Endothelial cell (in vitro differentiated cells): ENCODE measurements at regions not wholly inside any gene's neighbourhood (a gene's known extent, or its start where the extent isn't known, plus 50 kb on each side); places are given as distances from the start of the nearest gene placed in this dataset.

Experiments used
- DNase-seq: peaks from one replicate; pipeline ENCODE4 v3.0.0; 2021; ENCODE audit warnings: low spot score
- H3K27ac Mint-ChIP-seq: one replicate; pipeline ENCODE4 v1.8.0; 2021; ENCODE audit warnings: mixed read lengths, inconsistent platforms; ENCODE audit not compliant: unreplicated experiment
- H3K27me3 Mint-ChIP-seq: one replicate; pipeline ENCODE4 v1.8.0; 2021; ENCODE audit warnings: mild to moderate bottlenecking, moderate library complexity, mixed read lengths, inconsistent platforms; ENCODE audit not compliant: unreplicated experiment
- H3K36me3 Mint-ChIP-seq: one replicate; pipeline ENCODE4 v1.8.0; 2021; ENCODE audit warnings: mild to moderate bottlenecking, low read depth, mixed read lengths, inconsistent platforms; ENCODE audit not compliant: unreplicated experiment
- H3K4me1 Mint-ChIP-seq: one replicate; pipeline ENCODE4 v1.8.0; 2021; ENCODE audit warnings: mild to moderate bottlenecking, mixed read lengths, inconsistent platforms; ENCODE audit not compliant: unreplicated experiment
- H3K4me3 Mint-ChIP-seq: one replicate; pipeline ENCODE4 v1.8.0; 2021; ENCODE audit warnings: mild to moderate bottlenecking, mixed read lengths, inconsistent platforms; ENCODE audit not compliant: unreplicated experiment
- H3K9me3 Mint-ChIP-seq: one replicate; pipeline ENCODE4 v1.8.0; 2021; ENCODE audit warnings: mixed read lengths, inconsistent platforms; ENCODE audit not compliant: unreplicated experiment
- TF ChIP-seq, protein P1 (sequence below): fragments of 200-600 bp; sonication (generic); IDR thresholded peaks from one replicate; pipeline ENCODE4 v1.5.0; 2021; ENCODE audit warnings: antibody characterized with exemption; ENCODE audit not compliant: unreplicated experiment

DNA sequence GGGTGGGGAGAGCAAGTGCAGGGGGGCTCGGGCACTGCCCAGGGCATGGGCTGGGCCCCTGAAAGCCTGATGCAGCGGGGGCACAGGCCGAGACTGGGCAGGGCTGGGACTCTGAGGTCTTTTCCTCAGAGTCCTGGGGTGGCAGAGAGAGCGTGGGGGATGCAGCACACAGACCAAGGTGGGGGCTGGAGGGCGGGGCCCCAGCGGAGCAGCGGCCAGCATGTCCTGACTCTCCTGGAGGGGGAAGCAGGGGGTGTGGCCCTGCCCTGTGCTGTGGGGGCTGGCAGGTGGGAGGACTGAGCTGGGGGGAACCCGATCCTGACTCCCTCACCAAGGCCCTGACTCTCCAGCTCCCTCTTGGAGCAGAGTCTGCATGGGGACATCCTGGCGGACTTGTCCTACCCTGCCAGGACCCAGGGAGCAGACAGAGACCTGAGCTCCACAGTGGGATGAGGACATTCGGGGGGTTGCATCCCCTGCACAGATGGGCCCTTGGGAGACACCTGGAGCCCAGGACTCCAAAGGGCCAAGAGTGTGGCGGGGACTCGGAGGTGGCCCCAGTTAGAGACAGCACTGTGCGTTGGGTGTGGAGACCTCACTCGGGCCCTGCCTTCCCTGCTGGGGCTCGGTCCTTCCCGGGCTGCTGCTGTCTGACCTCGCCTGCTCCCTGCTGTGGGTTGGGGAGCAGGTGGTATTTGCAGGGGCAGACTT, 326.1 kb downstream of the TMEM121 start:
- H3K27ac Mint-ChIP-seq: no peak overlapping the region
- no peak overlapping the region for H3K4me3 Mint-ChIP-seq
- no peaks in the 10 kb centered on the region for H3K4me1 Mint-ChIP-seq
- H3K27me3 Mint-ChIP-seq: peaks cover 22% of the 10 kb centered on the region
- TF ChIP-seq, protein P1, sequence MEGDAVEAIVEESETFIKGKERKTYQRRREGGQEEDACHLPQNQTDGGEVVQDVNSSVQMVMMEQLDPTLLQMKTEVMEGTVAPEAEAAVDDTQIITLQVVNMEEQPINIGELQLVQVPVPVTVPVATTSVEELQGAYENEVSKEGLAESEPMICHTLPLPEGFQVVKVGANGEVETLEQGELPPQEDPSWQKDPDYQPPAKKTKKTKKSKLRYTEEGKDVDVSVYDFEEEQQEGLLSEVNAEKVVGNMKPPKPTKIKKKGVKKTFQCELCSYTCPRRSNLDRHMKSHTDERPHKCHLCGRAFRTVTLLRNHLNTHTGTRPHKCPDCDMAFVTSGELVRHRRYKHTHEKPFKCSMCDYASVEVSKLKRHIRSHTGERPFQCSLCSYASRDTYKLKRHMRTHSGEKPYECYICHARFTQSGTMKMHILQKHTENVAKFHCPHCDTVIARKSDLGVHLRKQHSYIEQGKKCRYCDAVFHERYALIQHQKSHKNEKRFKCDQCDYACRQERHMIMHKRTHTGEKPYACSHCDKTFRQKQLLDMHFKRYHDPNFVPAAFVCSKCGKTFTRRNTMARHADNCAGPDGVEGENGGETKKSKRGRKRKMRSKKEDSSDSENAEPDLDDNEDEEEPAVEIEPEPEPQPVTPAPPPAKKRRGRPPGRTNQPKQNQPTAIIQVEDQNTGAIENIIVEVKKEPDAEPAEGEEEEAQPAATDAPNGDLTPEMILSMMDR: no peak
- H3K9me3 Mint-ChIP-seq: peaks cover 37% of the 10 kb centered on the region
- no peak for DNase-seq
- H3K36me3 Mint-ChIP-seq: peaks cover 30% of the 10 kb centered on the region

DNA sequence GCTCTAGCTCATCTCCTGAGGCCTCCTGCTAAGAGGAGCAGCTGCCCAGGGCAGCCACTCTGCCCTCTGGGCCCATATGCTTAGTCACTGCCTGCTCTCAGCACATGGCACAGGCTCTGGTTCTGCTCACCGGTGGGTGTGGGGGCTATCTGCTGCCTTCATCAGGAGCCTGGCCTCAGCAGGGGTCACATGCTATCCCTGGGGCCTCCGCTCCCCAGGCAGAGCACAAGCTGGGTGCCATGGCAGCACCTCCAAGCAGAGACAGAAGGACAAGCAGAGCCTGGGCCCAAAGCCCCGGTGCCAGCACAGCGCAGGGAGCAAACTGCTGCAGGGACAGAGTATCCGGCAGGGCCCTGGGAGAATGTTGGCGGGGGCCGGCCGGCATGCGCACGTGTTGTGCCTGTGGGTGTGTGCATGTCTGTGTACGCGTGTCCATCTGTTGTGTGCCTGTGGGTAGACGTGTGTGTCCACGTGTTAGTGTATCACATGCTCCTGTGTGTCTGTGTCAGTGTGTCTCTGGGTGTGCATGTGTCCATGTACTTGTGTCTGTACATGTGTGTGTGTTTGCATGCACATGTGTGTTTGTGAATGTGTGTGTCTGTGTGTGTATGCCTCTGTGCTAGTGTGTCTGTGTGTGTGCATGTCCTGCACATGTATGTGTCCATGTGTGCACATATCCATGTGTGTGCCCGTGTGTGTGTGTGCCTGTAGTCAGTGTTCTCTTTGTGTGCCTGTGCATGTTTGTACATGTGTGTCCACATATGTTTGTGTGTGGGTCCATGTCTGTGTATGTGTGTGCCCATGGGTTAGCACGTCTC, 326.9 kb downstream of the TMEM121 start:
- peaks cover 32% of the 10 kb centered on the region for H3K9me3 Mint-ChIP-seq
- peak overlapping the region; percentile 68 for H3K4me3 Mint-ChIP-seq
- no peak overlapping the region for H3K27ac Mint-ChIP-seq
- TF ChIP-seq, protein P1: no peak
- H3K27me3 Mint-ChIP-seq: peaks cover 22% of the 10 kb centered on the region
- DNase-seq: no peak
- peaks cover 24% of the 10 kb centered on the region for H3K36me3 Mint-ChIP-seq
- no peaks in the 10 kb centered on the region for H3K4me1 Mint-ChIP-seq

DNA sequence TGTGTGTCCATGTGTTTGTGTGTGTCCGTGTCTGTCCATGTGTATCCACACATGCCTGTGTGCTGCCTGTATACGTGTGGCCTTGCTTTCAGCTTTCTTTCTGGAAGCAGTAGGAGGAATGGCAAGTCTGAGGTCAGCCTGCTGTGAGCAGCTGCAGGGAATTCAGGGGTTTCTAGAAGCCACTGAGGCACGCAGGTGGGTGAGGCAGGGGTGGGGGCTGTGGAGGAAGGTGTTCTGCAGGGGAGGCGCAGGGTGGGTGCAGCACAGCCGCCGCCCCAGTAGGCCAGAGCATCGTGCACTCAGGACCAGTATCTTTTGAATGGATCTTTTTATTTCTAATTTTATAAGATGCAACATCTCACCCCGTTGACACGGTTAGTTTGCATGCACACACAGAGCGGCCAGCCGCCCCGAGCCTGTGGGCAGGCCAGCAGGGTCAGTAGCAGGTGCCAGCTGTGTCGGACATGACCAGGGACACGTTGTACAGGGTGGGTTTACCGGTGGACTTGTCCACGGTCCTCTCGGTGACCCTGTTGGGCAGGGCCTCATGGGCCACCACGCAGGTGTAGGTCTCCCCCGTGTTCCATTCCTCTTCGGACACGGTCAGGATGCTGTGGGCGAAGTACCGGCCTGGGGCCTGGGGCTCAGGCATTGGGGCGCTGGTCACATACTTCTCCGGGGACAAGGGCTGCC, 327.7 kb downstream of the TMEM121 start:
- peaks cover 22% of the 10 kb centered on the region for H3K36me3 Mint-ChIP-seq
- H3K4me1 Mint-ChIP-seq: no peaks in the 10 kb centered on the region
- H3K27me3 Mint-ChIP-seq: peaks cover 23% of the 10 kb centered on the region
- DNase-seq: no peak
- H3K27ac Mint-ChIP-seq: no peak overlapping the region
- TF ChIP-seq, protein P1: no peak
- H3K9me3 Mint-ChIP-seq: peaks cover 29% of the 10 kb centered on the region
- H3K4me3 Mint-ChIP-seq: peak overlapping the region; percentile 68

DNA sequence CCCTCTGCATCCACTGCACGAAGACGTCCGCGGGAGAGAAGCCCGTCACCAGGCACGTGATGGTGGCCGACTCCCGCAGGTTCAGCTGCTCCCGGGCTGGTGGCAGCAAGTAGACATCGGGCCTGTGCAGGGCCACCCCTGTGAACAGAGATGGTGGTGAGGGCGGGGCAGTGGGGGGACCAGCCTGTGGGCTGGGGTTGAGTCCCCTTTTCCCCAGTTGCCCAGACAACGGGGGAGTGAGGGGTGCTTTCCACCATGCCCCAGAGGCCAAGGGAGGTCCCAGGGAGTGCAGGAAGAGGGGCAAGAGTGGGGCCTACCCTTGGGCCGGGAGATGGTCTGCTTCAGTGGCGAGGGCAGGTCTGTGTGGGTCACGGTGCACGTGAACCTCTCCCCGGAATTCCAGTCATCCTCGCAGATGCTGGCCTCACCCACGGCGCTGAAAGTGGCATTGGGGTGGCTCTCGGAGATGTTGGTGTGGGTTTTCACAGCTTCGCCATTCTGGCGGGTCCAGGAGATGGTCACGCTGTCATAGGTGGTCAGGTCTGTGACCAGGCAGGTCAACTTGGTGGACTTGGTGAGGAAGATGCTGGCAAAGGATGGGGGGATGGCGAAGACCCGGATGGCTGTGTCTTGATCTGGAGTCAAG, 328.3 kb downstream of the TMEM121 start:
- Mint-ChIP-seq H3K4me3 (peak overlapping the region; percentile 51), H3K9me3 (peaks cover 29% of the 10 kb centered on the region), H3K4me1 (no peaks in the 10 kb centered on the region), H3K27me3 (peaks cover 24% of the 10 kb centered on the region), H3K36me3 (peaks cover 22% of the 10 kb centered on the region), H3K27ac (peak overlapping the region; percentile 74)
- TF ChIP-seq, protein P1: no peak
- DNase-seq: no peak
